Activated CD4-positive, alpha-beta T cell treated with anti-CD3 and anti-CD28 coated beads for 36 hours (primary cell): ENCODE measurements at regions not wholly inside any gene's neighbourhood (a gene's known extent, or its start where the extent isn't known, plus 50 kb on each side); places are given as distances from the start of the nearest gene placed in this dataset.
A peak's percentile ranks its signal among the peaks of the same experiment; 100 is the strongest.

ENCODE experiments used
- ATAC-seq: fragments of 200-7000 bp; cut with Tn5 transposase; one replicate; pipeline ENCODE4 v1.10.0; 2021; ENCODE audit warnings: mild to moderate bottlenecking, moderate library complexity
- CTCF ChIA-PET: fragments of 350-600 bp; sonication (Branson Sonifier 250); formaldehyde crosslinking; loops from one replicate; lab custom pipeline; 2021; ENCODE audit warnings: antibody characterized with exemption; lab: Charles Lee
- POLR2A ChIA-PET: fragments of 350-600 bp; sonication (Branson Sonifier 250); formaldehyde crosslinking; loops from one replicate; lab custom pipeline; 2021; ENCODE audit warnings: antibody characterized with exemption, inconsistent platforms; lab: Charles Lee
- DNase-seq: peaks from one replicate; pipeline ENCODE4 v3.0.0-alpha.2; 2020
- H3K27ac Mint-ChIP-seq: one replicate; pipeline ENCODE4 v1.8.0; 2021; ENCODE audit warnings: mixed read lengths
- H3K27me3 Mint-ChIP-seq: one replicate; pipeline ENCODE4 v1.8.0; 2021; ENCODE audit warnings: mixed read lengths
- H3K36me3 Mint-ChIP-seq: one replicate; pipeline ENCODE4 v1.8.0; 2021; ENCODE audit warnings: low read depth, mixed read lengths
- H3K4me1 Mint-ChIP-seq: one replicate; pipeline ENCODE4 v1.8.0; 2021; ENCODE audit warnings: mixed read lengths
- H3K4me3 Mint-ChIP-seq: one replicate; pipeline ENCODE4 v1.8.0; 2021; ENCODE audit warnings: mild to moderate bottlenecking, moderate library complexity, mixed read lengths
- H3K9me3 Mint-ChIP-seq: one replicate; pipeline ENCODE4 v1.8.0; 2021; ENCODE audit warnings: low read depth, mixed read lengths
- intact Hi-C, 2 experiments: fragments of 100-400 bp; cut with DNase I in 1 of 2; cut with micrococcal nuclease in 1 of 2; formaldehyde crosslinking; loops; one replicate each; pipeline versions ENCODE4 v1.14.2 to v1.15.1; 2022 to 2024; cut with DNase I, micrococcal nuclease

DNA sequence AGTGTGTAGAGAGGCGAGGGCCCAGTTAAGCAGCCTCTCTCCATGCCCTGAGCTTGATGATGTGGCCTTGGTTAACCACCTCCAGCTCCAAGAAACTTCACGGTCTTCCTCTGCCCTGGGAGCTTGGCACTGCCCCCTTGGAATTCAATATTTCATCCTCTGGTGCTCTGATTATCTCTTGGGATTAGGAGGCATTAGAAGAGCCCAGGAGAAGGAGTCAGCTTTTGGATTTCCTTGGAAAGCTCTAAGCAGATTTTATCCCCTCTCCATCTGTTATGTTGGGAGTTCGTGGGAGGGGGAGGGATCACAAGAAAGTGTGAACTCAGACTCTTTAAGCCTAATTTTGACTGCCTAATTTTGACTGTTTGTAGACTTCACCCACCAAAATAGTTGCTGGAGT lies 132.7 kb upstream of the AGBL1 start:
- ChIA-PET CTCF (no interaction called here), POLR2A (no interaction called here)
- no peak for DNase-seq
- intact Hi-C loops = no loop called here
- Mint-ChIP-seq H3K4me3 (no peak overlapping the region), H3K9me3 (no peaks in the 10 kb centered on the region), H3K27me3 (no peaks in the 10 kb centered on the region), H3K4me1 (no peaks in the 10 kb centered on the region), H3K36me3 (no peaks in the 10 kb centered on the region), H3K27ac (no peak overlapping the region)
- no peak for ATAC-seq

DNA sequence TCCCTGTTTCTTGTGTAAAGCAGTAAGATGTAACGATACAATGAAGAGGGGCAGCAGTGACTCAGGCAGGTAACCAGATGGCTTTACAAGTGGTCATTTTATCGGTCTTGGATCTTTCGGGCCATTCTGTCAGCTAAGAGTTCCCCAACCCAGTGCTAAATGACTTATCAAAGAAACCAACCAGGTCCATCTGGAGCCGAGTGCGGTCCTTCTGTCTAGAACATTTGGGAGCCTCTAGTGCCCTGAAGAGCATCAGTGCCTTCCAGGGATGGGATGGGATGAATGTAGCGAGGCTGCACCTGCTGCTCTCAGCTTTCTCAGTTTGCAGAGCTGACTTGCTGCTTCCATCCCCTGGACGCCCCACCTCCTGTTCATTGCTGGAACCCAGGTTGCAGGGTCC lies 131.7 kb upstream of the AGBL1 start:
- DNase-seq = no peak
- Mint-ChIP-seq H3K36me3 (no peaks in the 10 kb centered on the region), H3K4me1 (no peaks in the 10 kb centered on the region), H3K4me3 (no peak overlapping the region), H3K9me3 (no peaks in the 10 kb centered on the region), H3K27ac (no peak overlapping the region), H3K27me3 (no peaks in the 10 kb centered on the region)
- ATAC-seq = no peak
- intact Hi-C loops = no loop called here
- CTCF ChIA-PET = interaction anchor here (0.7 kb wide), 1 partner anchor 95 kb away, joined by 3 read pairs; no protein-coding TSS in a partner anchor
- POLR2A ChIA-PET = no interaction called here

DNA sequence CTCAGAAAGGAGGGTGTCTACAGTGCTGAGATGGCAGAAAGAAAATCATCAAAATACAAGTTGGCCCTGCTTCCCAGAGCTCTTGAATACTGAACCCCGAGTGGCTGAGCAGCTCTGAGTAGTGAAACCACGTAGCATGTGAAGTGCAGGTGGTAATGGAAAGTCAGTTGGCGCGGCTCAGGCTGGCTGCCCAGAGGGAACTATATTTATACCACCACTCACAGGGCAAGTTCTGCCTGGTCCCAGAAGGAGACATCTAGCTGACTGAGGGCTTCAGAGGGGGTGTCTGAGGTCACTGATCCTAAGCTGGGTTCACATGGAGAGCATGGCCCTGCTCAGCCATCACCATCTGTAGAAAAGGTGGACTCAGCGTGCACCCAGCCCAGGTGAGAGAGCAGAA lies 129.6 kb upstream of the AGBL1 start:
- H3K9me3 Mint-ChIP-seq = no peaks in the 10 kb centered on the region
- ChIA-PET POLR2A (no interaction called here), CTCF (interaction anchor here (0.7 kb wide), 1 partner anchor 130 kb away, joined by 3 read pairs; no protein-coding TSS in a partner anchor)
- no peak overlapping the region for H3K4me3 Mint-ChIP-seq
- H3K4me1 Mint-ChIP-seq = peaks cover under 1% of the 10 kb centered on the region
- H3K27me3 Mint-ChIP-seq = peaks cover 2% of the 10 kb centered on the region
- no peak overlapping the region for H3K27ac Mint-ChIP-seq
- ATAC-seq = no peak
- intact Hi-C loops = loop anchor here in 1 of 2 experiments (10.0 kb wide), 1 partner anchor 55 kb away; no protein-coding TSS in a partner anchor
- no peak for DNase-seq
- H3K36me3 Mint-ChIP-seq = no peaks in the 10 kb centered on the region

DNA sequence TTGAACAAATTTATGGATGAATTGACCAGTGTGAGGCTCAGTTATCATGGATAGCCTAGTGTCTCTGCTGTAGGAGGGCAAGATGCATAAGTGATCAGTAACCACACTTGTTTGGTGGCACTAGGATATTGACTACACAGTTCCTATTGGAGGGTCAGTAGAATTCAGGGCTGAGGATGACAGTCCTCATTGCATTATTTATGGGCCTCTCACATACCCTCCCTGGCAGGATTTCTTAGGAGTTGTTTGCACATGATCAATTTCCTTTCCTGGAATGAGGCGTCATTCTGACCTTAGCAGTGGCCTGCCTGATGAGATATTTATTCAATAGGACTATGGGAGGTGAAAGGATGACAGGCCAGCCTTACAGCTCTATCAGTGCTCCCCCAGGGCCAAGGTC lies 125.1 kb upstream of the AGBL1 start:
- intact Hi-C loops = loop anchor here in 1 of 2 experiments (10.0 kb wide), 1 partner anchor 60 kb away; no protein-coding TSS in a partner anchor
- Mint-ChIP-seq H3K36me3 (no peaks in the 10 kb centered on the region), H3K27me3 (peaks cover 5% of the 10 kb centered on the region), H3K4me1 (peaks cover 9% of the 10 kb centered on the region), H3K27ac (no peak overlapping the region), H3K9me3 (no peaks in the 10 kb centered on the region), H3K4me3 (no peak overlapping the region)
- CTCF ChIA-PET = interaction anchor here (1.0 kb wide), 1 partner anchor 114 kb away, joined by 8 read pairs; no protein-coding TSS in a partner anchor
- no peak for DNase-seq
- POLR2A ChIA-PET = no interaction called here
- ATAC-seq = no peak

DNA sequence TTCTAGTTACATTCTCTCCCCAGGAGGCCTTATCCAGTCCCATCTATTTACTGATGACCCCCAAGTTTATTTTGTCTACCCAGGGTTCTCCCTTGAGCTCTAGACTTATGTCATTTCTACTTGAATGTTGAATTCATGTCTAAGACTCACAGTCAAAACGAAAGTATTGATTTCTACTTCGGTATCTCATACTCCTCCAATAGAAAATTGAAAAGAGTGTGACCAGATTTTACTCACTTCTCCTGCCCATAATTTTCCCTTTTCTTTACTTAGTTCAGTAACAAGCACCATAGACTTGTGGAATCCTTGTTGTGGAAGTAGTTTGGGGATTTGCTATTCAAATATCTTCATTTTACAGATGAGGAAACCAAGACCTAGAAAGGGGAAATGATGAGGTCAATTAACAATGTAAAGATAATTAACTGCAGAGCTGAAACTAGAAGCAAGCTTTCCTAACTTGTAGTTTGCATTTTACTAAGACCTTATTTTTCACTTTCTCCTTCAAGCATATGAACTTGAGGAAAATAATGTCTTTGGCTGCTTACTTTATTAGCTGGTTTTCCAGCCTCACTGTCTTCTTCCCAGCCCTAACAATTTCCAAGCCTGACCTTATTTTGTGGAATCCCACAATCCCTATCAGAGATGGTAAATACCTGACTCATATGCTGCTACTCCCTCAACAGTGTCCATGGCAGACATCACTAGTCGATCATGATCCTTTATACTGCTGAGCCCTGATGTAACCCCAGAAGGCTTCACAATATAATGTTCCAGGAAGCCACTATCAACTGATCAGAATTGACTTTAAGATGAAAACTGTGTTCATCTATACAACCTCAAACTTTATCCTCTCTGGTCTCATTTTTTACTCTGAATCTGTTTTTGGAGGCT lies 123.9 kb upstream of the AGBL1 start:
- peaks cover 7% of the 10 kb centered on the region for H3K27me3 Mint-ChIP-seq
- H3K9me3 Mint-ChIP-seq = no peaks in the 10 kb centered on the region
- intact Hi-C loops = loop anchor here in 1 of 2 experiments (10.0 kb wide), 1 partner anchor 61 kb away; no protein-coding TSS in a partner anchor
- POLR2A ChIA-PET = no interaction called here
- ATAC-seq = peak; percentile 51
- no peak overlapping the region for H3K4me3 Mint-ChIP-seq
- no peak overlapping the region for H3K27ac Mint-ChIP-seq
- CTCF ChIA-PET = interaction anchor here (0.6 kb wide), 1 partner anchor 116 kb away, joined by 3 read pairs; no protein-coding TSS in a partner anchor
- no peaks in the 10 kb centered on the region for H3K36me3 Mint-ChIP-seq
- no peak for DNase-seq
- peaks cover 9% of the 10 kb centered on the region for H3K4me1 Mint-ChIP-seq

DNA sequence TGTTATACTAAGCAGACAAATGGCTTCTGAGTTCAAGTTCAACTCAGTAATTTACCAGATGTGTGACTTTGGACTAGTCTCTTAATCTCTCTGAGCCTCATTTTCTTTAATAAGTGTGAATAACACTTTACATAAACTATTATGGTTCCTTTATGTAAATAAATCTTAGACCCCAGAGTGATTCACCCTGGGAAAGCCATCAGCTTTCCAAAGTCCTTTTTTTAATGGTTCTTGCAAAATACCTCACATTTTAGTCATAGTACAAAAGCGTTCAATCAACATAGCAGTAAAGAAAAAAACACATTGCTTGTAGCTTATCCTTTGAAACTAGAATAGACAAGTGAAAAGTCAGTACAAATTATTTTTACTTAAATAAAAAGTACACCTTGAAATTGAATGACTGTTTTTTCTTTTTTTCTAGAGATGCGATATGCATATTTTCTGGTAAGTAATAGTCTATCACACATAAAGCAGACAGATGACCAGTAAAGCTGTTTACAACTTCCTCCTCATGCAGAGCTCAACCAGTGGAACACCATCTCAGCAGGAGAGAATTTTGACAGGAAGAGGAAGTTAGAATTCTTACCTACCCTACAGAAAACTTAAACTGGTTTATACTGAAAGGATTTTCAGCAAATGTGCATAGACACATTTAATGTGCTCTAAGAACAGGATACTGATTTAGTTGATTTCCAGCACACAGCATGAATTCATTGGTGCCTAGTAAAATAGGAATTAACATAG lies 123.0 kb upstream of the AGBL1 start:
- H3K27ac Mint-ChIP-seq = no peak overlapping the region
- peaks cover 7% of the 10 kb centered on the region for H3K27me3 Mint-ChIP-seq
- H3K36me3 Mint-ChIP-seq = no peaks in the 10 kb centered on the region
- intact Hi-C loops = loop anchor here in 1 of 2 experiments (10.0 kb wide), 1 partner anchor 62 kb away; no protein-coding TSS in a partner anchor
- POLR2A ChIA-PET = no interaction called here
- H3K4me1 Mint-ChIP-seq = peaks cover 9% of the 10 kb centered on the region
- DNase-seq (no peak), ATAC-seq (no peak)
- CTCF ChIA-PET = no interaction called here
- no peak overlapping the region for H3K4me3 Mint-ChIP-seq
- no peaks in the 10 kb centered on the region for H3K9me3 Mint-ChIP-seq

DNA sequence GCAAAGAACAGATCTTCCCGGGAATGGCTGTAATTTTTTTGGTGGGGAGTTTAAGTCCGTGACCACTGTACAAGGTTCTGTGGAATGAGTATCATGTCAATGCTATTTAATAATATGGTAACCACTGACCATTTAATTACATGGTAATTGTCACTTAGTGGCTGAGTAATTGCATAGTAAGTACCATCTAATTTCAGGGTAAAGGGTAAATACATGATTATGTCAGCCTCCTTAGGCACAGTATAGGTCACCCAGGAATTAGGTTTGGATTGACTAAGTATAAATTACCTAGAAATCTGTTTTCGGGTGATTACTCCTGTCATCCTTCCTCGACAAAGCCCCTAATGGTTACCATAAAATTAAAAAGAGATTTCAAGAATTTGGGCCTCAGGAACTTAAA lies 120.1 kb upstream of the AGBL1 start:
- no peak for DNase-seq
- no peaks in the 10 kb centered on the region for H3K36me3 Mint-ChIP-seq
- ChIA-PET POLR2A (no interaction called here), CTCF (no interaction called here)
- intact Hi-C loops = loop anchor here in 1 of 2 experiments (10.0 kb wide), 1 partner anchor 65 kb away; no protein-coding TSS in a partner anchor
- H3K9me3 Mint-ChIP-seq = no peaks in the 10 kb centered on the region
- H3K27me3 Mint-ChIP-seq = peaks cover 5% of the 10 kb centered on the region
- H3K27ac Mint-ChIP-seq = no peak overlapping the region
- no peak for ATAC-seq
- no peak overlapping the region for H3K4me3 Mint-ChIP-seq
- H3K4me1 Mint-ChIP-seq = peaks cover 11% of the 10 kb centered on the region

DNA sequence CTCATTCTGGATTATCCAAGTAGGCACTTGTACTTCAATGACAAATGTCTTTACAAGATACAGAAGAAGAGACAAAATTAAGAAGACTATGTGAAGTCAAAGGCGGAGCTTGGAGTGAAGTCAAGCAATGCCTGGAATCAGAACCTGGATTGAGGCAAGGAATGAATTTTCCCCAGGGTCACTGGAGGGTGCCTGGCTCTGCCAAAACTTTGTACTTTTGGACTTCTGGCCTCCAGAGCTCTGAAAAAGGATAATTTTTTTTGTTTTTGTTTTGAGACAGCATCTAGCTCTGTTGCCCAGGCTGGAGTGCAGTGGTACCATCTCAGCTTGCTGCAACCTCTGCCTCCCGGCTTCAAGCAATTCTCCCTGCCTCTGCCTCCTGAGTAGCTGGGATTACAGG lies 119.3 kb upstream of the AGBL1 start:
- Mint-ChIP-seq H3K27me3 (peaks cover 5% of the 10 kb centered on the region), H3K4me3 (no peak overlapping the region), H3K4me1 (peaks cover 8% of the 10 kb centered on the region), H3K9me3 (no peaks in the 10 kb centered on the region), H3K36me3 (no peaks in the 10 kb centered on the region), H3K27ac (no peak overlapping the region)
- DNase-seq (no peak), ATAC-seq (no peak)
- ChIA-PET CTCF (no interaction called here), POLR2A (no interaction called here)
- intact Hi-C loops = no loop called here

DNA sequence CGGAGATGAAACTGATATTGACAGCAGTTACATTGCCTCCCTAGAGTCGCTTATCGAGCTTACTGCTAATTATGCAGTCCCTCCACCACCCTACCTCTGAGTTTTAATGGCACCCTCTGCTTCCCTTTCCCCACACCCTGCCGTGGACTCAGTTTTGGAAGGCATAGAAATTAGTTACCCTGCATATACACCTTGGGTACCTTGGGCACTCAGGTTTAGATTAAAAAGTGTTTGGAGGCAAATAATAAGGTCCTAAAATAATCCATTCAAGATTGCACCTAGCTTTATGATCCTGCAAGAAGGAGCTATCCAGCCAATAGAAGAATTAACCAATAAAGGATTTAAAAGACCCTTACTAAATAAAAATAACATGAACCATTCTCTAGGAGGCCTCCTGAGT lies 117.8 kb upstream of the AGBL1 start:
- intact Hi-C loops = no loop called here
- Mint-ChIP-seq H3K27me3 (peaks cover 11% of the 10 kb centered on the region), H3K4me3 (no peak overlapping the region), H3K36me3 (no peaks in the 10 kb centered on the region), H3K27ac (no peak overlapping the region), H3K4me1 (peaks cover 2% of the 10 kb centered on the region), H3K9me3 (no peaks in the 10 kb centered on the region)
- DNase-seq (no peak), ATAC-seq (no peak)
- POLR2A ChIA-PET = no interaction called here
- CTCF ChIA-PET = interaction anchor here (0.6 kb wide), 1 partner anchor 638 kb away, joined by 3 read pairs; no protein-coding TSS in a partner anchor

DNA sequence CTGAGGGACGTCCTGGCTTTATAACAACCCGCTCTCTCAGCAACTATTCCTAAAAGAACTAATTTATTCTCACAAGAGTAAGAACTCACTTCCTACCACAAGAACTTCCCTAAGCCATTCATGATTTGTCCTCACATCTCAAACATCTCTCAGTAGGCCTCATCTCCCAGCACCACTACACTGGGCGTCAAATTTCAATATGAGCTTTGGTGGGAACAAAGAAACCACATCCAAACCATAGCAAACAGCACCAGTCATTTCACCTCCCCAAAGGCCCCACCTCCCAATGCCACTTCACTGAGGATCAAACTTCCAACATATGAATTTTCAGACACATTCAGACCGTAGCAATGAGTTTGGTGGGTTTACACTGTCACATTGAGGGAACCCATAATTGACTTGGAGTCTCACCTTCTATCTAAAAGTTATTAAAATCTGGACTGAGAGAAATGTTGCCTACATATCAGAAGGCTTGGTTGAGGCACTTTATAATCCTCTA lies 116.4 kb upstream of the AGBL1 start:
- ChIA-PET POLR2A (no interaction called here), CTCF (interaction anchor here (1.0 kb wide), 1 partner anchor 28 kb away, joined by 3 read pairs; no protein-coding TSS in a partner anchor)
- H3K36me3 Mint-ChIP-seq = no peaks in the 10 kb centered on the region
- H3K4me1 Mint-ChIP-seq = peaks cover 2% of the 10 kb centered on the region
- H3K27ac Mint-ChIP-seq = no peak overlapping the region
- ATAC-seq (no peak), DNase-seq (no peak)
- H3K27me3 Mint-ChIP-seq = peaks cover 11% of the 10 kb centered on the region
- intact Hi-C loops = no loop called here
- H3K9me3 Mint-ChIP-seq = no peaks in the 10 kb centered on the region
- no peak overlapping the region for H3K4me3 Mint-ChIP-seq

DNA sequence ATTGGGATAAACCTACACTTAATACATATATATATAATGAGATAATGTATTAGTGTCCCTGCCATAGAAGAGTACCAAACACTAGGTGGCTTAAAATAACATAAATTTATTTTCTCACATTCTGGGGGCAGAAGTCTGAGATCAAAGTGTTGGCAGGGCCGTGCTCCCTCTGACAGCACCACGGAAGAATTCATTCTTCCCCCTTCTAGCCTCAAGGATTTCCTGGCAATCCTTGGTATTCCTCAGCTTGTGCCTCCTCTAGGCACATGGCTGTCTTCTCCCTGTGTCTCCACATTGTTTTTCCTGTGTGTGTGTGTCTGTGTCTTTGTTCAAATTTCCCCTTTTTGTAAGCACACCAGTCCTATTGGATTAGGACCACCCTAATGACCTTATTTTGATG lies 115.2 kb upstream of the AGBL1 start:
- H3K4me1 Mint-ChIP-seq = peaks cover 2% of the 10 kb centered on the region
- ChIA-PET POLR2A (no interaction called here), CTCF (interaction anchor here (1.0 kb wide), 2 partner anchors 29 to 105 kb away, joined by 3 read pairs; no protein-coding TSS in a partner anchor)
- no peaks in the 10 kb centered on the region for H3K9me3 Mint-ChIP-seq
- H3K27ac Mint-ChIP-seq = no peak overlapping the region
- H3K4me3 Mint-ChIP-seq = no peak overlapping the region
- no peak for DNase-seq
- intact Hi-C loops = no loop called here
- no peak for ATAC-seq
- peaks cover 9% of the 10 kb centered on the region for H3K27me3 Mint-ChIP-seq
- no peaks in the 10 kb centered on the region for H3K36me3 Mint-ChIP-seq
